ENCODE measurements at regions not wholly inside any gene's neighbourhood (a gene's known extent, or its start where the extent isn't known, plus 50 kb on each side); places are given as distances from the start of the nearest gene placed in this dataset.

DNA sequence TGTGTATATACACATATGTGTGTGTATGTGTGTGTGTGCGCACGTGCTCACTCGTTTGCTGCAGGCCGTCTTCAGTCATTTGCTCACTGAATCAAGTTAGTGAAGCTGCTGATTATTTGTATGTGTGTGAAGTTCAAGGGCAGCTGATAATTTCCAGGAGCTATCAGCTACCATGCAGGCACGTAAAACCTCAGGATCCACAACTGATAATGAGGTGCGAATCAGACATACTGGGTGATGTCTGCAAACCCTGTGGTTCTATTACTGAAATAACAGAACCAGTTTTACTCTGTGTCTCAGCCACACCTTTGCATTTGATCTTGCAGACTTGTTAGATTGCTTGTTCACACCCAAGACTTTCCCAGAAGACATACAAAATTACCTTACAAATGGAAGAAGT, 257.6 kb downstream of the TAF11L14 start:
- DNase-seq (ENCODE audit: low read depth in 2 of 2), result no peak

DNA sequence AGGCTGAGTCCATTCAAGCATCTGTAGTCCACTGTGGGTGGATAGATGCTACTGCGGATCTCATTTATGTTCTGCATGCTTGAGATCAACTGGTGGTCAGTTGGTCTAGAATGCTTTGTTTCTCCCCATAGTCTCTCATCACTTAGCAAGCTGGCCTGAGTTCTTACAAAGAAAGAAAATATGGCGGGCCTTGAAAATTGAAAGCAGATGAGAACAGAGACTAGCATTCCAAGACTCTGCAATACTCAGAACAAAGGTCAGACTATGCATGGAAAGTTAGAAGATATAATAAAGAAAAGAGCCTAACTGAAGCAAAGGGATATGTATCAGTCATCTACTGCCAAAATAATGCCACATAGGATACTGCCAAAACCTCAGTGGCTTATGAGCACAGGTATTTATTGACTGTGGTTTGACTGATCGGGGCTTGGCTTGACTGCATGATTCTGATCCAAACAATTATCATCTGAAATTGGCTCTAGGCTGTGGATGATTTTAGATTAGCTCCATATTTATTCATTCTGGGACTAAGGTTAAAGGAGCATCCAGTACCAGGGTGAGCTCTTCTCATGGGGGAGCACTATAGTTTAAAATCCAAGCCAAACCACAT, 258.9 kb downstream of the TAF11L14 start:
- DNase-seq (ENCODE audit: low read depth in 2 of 2), result no peak

DNA sequence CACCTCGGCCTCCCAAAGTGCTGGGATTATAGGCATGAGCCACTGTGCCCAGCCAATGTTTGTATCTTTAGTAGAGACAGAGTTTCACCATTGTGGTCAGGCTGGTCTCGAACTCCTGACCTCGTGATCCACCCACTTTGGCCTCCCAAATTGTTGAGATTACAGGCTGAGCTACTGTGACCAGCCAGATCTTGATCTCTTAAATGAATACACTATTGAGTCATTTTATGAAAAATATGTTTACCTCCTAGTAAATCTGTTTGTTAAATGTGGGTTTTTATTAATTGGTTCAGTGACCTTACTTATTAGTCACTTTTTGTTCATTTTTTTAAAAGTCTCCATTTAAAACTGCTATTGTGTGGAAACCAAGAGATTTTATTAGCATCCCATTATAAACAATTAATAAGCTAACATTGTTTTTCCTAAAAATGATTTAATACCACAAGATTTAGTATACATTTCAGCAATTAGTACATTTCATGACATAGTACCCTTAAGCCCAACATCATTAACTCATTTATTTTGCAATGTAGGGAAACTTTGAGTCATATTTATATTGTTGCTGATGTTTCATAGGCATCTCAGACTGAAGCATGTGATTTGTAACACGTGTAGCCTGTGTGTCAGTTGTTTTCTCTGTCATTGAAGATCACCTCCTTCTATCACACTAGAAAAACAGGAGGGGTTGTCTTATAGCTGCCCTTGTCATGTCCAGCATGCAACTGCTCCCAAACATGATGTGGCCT, 261.2 kb downstream of the TAF11L14 start:
- no peak for DNase-seq (ENCODE audit: low read depth in 2 of 2)

- DNase-seq (ENCODE audit: low read depth in 2 of 2), result no peak
These were observed 262.3 kb downstream of the TAF11L14 start for GRCh38 chr5:17896605-17897004.

DNA sequence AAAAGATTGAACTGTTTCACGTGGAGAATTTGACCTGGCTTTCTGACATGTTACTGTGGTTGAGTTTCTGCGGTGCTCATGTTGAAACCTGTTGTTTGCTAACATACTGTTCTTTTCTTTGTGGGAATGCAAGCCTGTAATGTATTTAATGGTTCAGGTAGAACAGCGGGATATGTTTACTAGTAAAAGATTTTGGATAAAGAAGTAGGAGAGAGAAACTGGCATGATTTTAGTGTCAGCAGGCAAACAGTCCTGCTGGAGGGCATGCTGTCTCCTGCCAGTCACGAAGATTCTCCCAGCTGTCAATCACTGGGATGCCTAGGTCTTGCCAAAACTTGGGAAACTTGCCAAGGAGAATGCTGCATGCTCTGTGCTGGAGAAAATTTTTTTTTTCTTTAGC, 263.5 kb downstream of the TAF11L14 start:
- DNase-seq (ENCODE audit: low read depth in 2 of 2), result no peak

DNA sequence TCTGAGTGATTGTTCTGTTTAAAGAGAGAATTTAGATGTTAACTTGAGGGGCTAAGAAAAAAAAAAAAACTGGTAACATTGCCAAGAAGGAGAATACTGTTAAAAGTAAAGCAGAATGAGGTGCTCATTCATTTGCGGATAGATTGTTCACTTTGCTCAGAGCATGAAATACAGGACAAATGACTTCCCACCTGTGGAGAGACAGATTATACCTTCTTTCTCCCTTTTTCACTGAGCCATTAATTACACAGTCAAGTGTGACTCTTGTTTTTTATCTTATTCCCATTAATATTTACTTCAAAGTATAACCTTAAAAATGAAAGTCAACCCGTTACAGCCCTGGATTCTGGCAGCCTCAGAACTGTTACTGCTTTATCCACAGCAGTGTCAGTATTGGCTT, 264.5 kb downstream of the TAF11L14 start:
- no peak for DNase-seq (ENCODE audit: low read depth in 2 of 2)

GRCh38 chr5:17907094-17907493, 272.8 kb downstream of the TAF11L14 start:
- DNase-seq (ENCODE audit: low read depth in 2 of 2), result no peak

DNA sequence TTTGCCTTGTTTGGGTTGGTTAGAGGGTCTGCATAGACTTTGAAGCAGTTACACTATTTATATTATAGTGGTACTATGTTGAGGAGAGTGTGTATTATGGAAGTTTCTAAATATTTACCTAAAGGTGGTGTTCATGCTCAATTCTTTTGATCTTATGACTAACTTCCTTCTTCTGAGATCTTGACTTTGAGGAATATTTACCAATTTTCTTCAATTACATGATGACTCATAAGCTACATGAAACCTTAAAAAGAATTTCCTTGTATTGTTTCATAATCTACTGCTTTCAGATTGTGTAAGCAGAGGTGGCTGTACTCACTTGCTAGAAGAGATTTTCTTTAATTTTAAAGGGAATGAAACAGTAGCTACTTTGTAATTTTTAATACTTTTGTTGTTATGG, 276.1 kb downstream of the TAF11L14 start:
- DNase-seq (ENCODE audit: low read depth in 2 of 2), result no peak

DNA sequence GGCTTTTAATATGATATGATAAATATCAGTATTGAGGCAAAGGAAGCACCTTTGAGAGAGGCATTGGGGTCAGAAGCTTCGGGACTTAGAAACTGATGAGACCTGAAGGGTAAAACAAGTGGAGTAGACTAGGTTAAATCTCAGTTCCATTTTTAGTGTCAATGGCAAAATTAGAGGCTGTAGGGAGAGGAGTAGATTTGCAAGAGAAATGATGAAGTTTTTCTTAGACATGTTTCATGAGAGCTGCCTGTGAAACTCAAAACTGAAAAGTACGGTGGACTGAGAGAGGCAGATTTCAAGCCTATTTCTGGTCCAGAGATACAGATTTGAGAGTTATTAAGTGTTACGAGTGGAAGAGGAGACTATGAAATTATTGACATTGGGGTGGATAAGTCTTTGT, 278.5 kb downstream of the TAF11L14 start:
- DNase-seq (ENCODE audit: low read depth in 2 of 2), result no peak

GRCh38 chr5:17916446-17916845, 282.2 kb downstream of the TAF11L14 start:
- DNase-seq (ENCODE audit: low read depth in 2 of 2), result no peak

GRCh38 chr5:17917465-17917864, 283.2 kb downstream of the TAF11L14 start:
- no peak for DNase-seq (ENCODE audit: low read depth in 2 of 2)

DNA sequence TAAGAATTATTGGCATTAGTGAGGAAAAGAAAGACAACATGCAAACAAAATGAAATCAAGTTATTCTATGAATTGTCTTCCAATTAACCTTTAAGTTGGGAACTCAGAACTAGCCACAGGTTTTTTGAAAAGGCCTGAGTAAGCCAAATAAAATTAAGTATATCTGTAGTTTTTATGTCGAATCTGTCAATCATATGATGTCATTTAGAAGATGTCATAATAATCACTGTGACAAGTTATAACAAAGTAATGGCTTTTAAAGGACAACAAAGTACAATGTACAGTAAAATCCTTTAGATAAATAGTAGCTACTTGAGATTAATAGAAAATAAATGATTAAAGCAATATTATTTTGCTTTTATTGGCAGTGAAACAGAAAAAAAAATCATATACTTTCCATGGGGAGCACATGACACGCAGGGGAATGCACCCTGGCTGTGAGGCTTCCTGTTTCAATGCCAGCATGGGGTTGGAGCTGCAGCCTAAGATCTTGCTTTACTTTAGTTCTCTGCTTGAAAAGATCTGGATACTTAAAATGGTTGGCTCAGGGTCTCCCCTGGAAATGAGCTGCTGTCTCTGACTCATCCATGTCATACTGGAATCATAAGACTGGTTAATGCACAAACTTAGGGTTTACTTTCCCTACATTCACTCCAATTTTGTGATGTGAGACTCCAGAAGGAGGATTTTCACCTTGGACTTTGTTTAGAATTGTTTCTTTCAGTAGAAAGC, 284.3 kb downstream of the TAF11L14 start:
- DNase-seq (ENCODE audit: low read depth in 2 of 2), result no peak

DNA sequence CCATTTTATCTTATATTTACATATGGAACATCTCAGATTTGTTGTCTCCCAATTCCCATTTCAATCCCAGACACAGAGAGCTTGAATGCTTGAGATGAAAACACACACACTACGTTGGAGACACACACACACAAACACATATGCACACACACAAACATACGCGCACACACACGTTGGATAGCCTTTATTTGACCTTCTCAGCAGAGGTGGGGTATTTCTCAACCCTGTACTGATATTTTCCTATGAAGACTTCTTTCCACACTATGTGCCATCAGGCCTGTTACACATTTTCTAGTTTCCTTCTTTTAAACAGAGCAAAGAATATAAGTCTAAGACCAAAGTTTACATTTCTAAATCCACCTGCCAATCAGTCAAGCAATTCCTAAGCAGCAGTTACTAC, 291.0 kb downstream of the TAF11L14 start:
- no peak for DNase-seq (ENCODE audit: low read depth in 2 of 2)

- no peak for DNase-seq (ENCODE audit: low read depth in 2 of 2)
These were observed 294.3 kb downstream of the TAF11L14 start for GRCh38 chr5:17928581-17928981.

- no peak for DNase-seq (ENCODE audit: low read depth in 2 of 2)
These were observed 294.9 kb downstream of the TAF11L14 start for GRCh38 chr5:17929171-17929570.

- no peak for DNase-seq (ENCODE audit: low read depth in 2 of 2)
These were observed 296.1 kb downstream of the TAF11L14 start for GRCh38 chr5:17930346-17930745.

GRCh38 chr5:17944046-17944445, 309.8 kb downstream of the TAF11L14 start:
- no peak for DNase-seq (ENCODE audit: low read depth in 2 of 2)

GRCh38 chr5:17947029-17947428, 312.8 kb downstream of the TAF11L14 start:
- no peak for DNase-seq (ENCODE audit: low read depth in 2 of 2)

GRCh38 chr5:17951392-17952169, 317.3 kb downstream of the TAF11L14 start:
- DNase-seq (ENCODE audit: low read depth in 2 of 2), result no peak

GRCh38 chr5:17952231-17952630, 318.0 kb downstream of the TAF11L14 start:
- no peak for DNase-seq (ENCODE audit: low read depth in 2 of 2)

GRCh38 chr5:17964067-17964466, 329.8 kb downstream of the TAF11L14 start:
- DNase-seq (ENCODE audit: low read depth in 2 of 2), result no peak

Measured in stimulated activated CD4-positive, alpha-beta T cell treated with anti-CD3 and anti-CD28 coated beads, Interleukin-12 subunit alpha, Interleukin-12 subunit beta, amount 100 ng/mL, for 24 hours (primary cell).